Neural progenitor cell (in vitro differentiated cells): ENCODE measurements at regions not wholly inside any gene's neighbourhood (a gene's known extent, or its start where the extent isn't known, plus 50 kb on each side); places are given as distances from the start of the nearest gene placed in this dataset.

Experiments used
- CTCF ChIP-seq: fragments of 200-600 bp; sonication (generic); IDR thresholded peaks from 2 replicates; pipeline ENCODE4 v1.5.1; 2017; ENCODE audit warnings: antibody characterized with exemption, mild to moderate bottlenecking
- EZH2 ChIP-seq: fragments of 200-600 bp; sonication (generic); IDR thresholded peaks from 2 replicates; pipeline ENCODE4 v1.6.1; 2017; ENCODE audit warnings: antibody characterized with exemption, mild to moderate bottlenecking, moderate library complexity
- EZH2phosphoT487 ChIP-seq: fragments of 200-600 bp; sonication (generic); IDR thresholded peaks from 2 replicates; pipeline ENCODE4 v1.6.1; 2017; ENCODE audit warnings: antibody characterized with exemption

GRCh38 chr6:164947164-164947563 is 362.2 kb downstream of the C6orf118 start:
- TF ChIP-seq CTCF: no peak
- TF ChIP-seq EZH2: no peak
- TF ChIP-seq EZH2phosphoT487: no peak
